Mesenchymal stem cell (in vitro differentiated cells and primary cell): ENCODE measurements at regions not wholly inside any gene's neighbourhood (a gene's known extent, or its start where the extent isn't known, plus 50 kb on each side); places are given as distances from the start of the nearest gene placed in this dataset.

Source experiments
- DNase-seq: peaks from one replicate; pipeline ENCODE4 v3.0.0-alpha.2; 2013
- H2AFZ ChIP-seq: one replicate; pipeline ENCODE4 v1.6.1; 2013; ENCODE audit warnings: low read depth, mild to moderate bottlenecking, control low read depth, inconsistent platforms, low read length, moderate library complexity
- H2AK5ac ChIP-seq: 2 replicates; pipeline ENCODE4 v1.6.1; 2013; ENCODE audit warnings: low read length, moderate library complexity, mild to moderate bottlenecking, inconsistent platforms; ENCODE audit not compliant: severe bottlenecking
- H2BK120ac ChIP-seq: one replicate; pipeline ENCODE4 v1.6.1; 2013; ENCODE audit warnings: low read depth, mild to moderate bottlenecking, inconsistent platforms, low read length, moderate library complexity
- H2BK12ac ChIP-seq, 2 experiments: one replicate each; pipeline ENCODE4 v1.6.1; 2013; ENCODE audit warnings: inconsistent platforms in 2 of 2, low read length in 2 of 2, mild to moderate bottlenecking in 2 of 2, moderate library complexity in 2 of 2, control low read depth in 1 of 2
- H2BK15ac ChIP-seq: one replicate; pipeline ENCODE4 v1.6.1; 2013; ENCODE audit warnings: mild to moderate bottlenecking, low read depth, inconsistent platforms; ENCODE audit not compliant: poor library complexity, severe bottlenecking
- H2BK5ac ChIP-seq: 2 replicates; pipeline ENCODE4 v1.6.1; 2013; ENCODE audit warnings: low read depth, mild to moderate bottlenecking, low read length, control low read depth, inconsistent platforms; ENCODE audit not compliant: poor library complexity, severe bottlenecking
- H3K14ac ChIP-seq, 2 experiments: one replicate each; pipeline ENCODE4 v1.6.1; 2013; ENCODE audit warnings: inconsistent platforms in 2 of 2, low read length in 2 of 2, control low read depth in 1 of 2, mild to moderate bottlenecking in 1 of 2, moderate library complexity in 1 of 2
- H3K18ac ChIP-seq, 2 experiments: one replicate each; pipeline ENCODE4 v1.6.1; 2013; ENCODE audit warnings: inconsistent platforms in 2 of 2, low read length in 2 of 2, control low read depth in 1 of 2, low read depth in 1 of 2, mild to moderate bottlenecking in 1 of 2
- H3K23ac ChIP-seq, 2 experiments: one replicate each; pipeline ENCODE4 v1.6.1; 2013; ENCODE audit warnings: inconsistent platforms in 2 of 2, low read length in 2 of 2, mild to moderate bottlenecking in 2 of 2, moderate library complexity in 2 of 2, control low read depth in 1 of 2
- H3K27ac ChIP-seq: 2 replicates; pipeline ENCODE4 v1.5.1; 2013; ENCODE audit warnings: mild to moderate bottlenecking, moderate library complexity, low read length, control low read depth, inconsistent platforms; ENCODE audit not compliant: poor library complexity, severe bottlenecking
- H3K27me3 ChIP-seq, 2 experiments: 2 replicates each; pipeline versions ENCODE4 v1.6.1 to v1.7.0; 2013; ENCODE audit warnings: low read length in 2 of 2, mild to moderate bottlenecking in 2 of 2, moderate library complexity in 2 of 2, control low read depth in 1 of 2, inconsistent platforms in 1 of 2; ENCODE audit not compliant: control insufficient read depth in 1 of 2, insufficient read depth in 1 of 2
- H3K36me3 ChIP-seq, 2 experiments: 2 replicates each; pipeline versions ENCODE4 v1.6.1 to v1.7.0; 2013; ENCODE audit warnings: low read length in 2 of 2, control low read depth in 1 of 2, inconsistent platforms in 1 of 2, low read depth in 1 of 2, mild to moderate bottlenecking in 1 of 2; ENCODE audit not compliant: insufficient read depth in 2 of 2, control insufficient read depth in 1 of 2
- H3K4ac ChIP-seq, 2 experiments: one replicate each; pipeline ENCODE4 v1.6.1; 2013; ENCODE audit warnings: inconsistent platforms in 2 of 2, low read length in 2 of 2, mild to moderate bottlenecking in 2 of 2, moderate library complexity in 2 of 2, control low read depth in 1 of 2, low read depth in 1 of 2
- H3K4me1 ChIP-seq: 2 replicates; pipeline ENCODE4 v1.6.1; 2013; ENCODE audit warnings: low read depth, low read length, control low read depth; ENCODE audit not compliant: control insufficient read depth, insufficient read depth
- H3K4me2 ChIP-seq: 2 replicates; pipeline ENCODE4 v1.6.1; 2013; ENCODE audit warnings: low read length, mild to moderate bottlenecking, inconsistent platforms; ENCODE audit not compliant: poor library complexity, severe bottlenecking
- H3K4me3 ChIP-seq, 2 experiments: 2 replicates each; pipeline versions ENCODE4 v1.5.1 to v1.7.0; 2013; ENCODE audit warnings: low read length in 2 of 2, mild to moderate bottlenecking in 2 of 2, control low read depth in 1 of 2, low read depth in 1 of 2; ENCODE audit not compliant: insufficient read depth in 1 of 2
- H3K79me1 ChIP-seq: replicated peaks from 2 replicates; pipeline ENCODE4 v1.6.1; 2013; ENCODE audit warnings: mild to moderate bottlenecking, control low read depth, low read length, inconsistent platforms; ENCODE audit not compliant: poor library complexity, severe bottlenecking
- H3K9ac ChIP-seq: 2 replicates; pipeline ENCODE4 v1.7.0; 2013; ENCODE audit warnings: mild to moderate bottlenecking, low read length, moderate library complexity
- H3K9me3 ChIP-seq: 2 replicates; pipeline ENCODE4 v1.7.0; 2013; ENCODE audit warnings: mild to moderate bottlenecking, low read length; ENCODE audit not compliant: control insufficient read depth
- H4K8ac ChIP-seq: one replicate; pipeline ENCODE4 v1.6.1; 2013; ENCODE audit warnings: inconsistent platforms, mild to moderate bottlenecking, low read length, moderate library complexity
- H4K91ac ChIP-seq: one replicate; pipeline ENCODE4 v1.6.1; 2013; ENCODE audit warnings: mild to moderate bottlenecking, low read length, inconsistent platforms
- WGBS: methylation state at CpG from one replicate; pipeline ENCODE4 v1.1.7; 2013; ENCODE audit warnings: mixed read lengths; 5-methylcytosine and 5-hydroxymethylcytosine counted together

DNA sequence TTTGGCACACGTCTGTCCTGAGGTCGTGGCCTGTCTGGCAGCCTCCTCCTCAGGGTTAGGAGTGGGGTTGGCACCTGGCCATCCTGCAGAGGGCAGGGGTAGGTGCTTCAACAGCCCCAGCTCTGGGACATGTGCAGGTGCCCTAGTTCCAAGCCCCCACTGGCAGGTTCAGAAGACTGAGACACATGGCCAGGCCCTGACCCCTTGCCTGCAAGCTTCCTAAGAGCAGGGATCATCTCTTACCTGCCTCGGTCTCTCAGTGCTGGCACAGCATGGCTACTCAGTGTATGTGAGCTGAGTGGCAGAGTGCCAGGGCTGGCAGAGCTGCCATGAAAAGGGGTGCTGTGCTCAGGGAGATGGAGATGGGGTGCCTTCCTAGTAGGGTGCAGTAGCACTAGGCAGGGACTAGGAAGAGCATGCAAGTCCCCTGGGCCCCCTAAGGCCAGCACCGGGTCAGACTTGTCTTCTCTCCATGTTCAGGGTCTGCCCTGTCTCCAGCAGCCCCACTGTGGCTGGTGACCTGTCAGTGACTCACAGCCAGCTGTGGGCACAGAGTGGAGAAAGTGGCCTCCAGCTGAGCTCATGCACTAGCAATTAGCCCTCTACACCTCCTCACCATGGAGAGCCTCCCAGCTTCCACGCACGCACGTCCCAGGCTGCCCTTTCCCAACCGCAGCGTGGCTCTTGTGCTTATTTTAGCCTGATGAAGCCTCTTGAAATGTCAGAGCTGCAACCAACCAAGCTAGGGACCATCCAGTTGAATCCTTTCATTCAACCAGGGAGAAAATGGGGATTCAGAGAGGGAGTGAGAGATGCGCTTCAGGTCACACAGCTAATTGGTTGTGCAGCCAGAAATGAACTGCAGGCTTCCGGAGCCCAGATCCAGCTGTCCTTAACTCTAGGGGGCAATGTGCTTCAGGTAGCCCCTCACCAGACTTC lies 116.6 kb downstream of the MRPL14 start:
- 29% methylated on average over 9 of the region's 11 CpGs for WGBS
- Histone ChIP-seq H3K4ac (peak overlapping the region; percentile 38 to 65), H3K27ac (peak overlapping the region; percentile 75), H2AFZ (no peak overlapping the region), H2BK5ac (no peak overlapping the region), H3K23ac (no peak overlapping the region), H3K79me1 (no peaks in the 10 kb centered on the region), H3K4me3 (peak overlapping the region in 1 of 2 experiments; percentile 42), H2BK12ac (peak overlapping the region; percentile 60 to 73), H3K36me3 (no peaks in the 10 kb centered on the region), H3K9ac (peak overlapping the region; percentile 81), H3K9me3 (peaks cover 24% of the 10 kb centered on the region), H2BK120ac (no peak overlapping the region), H3K27me3 (no peaks in the 10 kb centered on the region), H4K91ac (peak overlapping the region; percentile 48), H2BK15ac (no peak overlapping the region), H3K4me1 (peaks cover 39% of the 10 kb centered on the region), H4K8ac (peak overlapping the region; percentile 19), H2AK5ac (peak overlapping the region; percentile 89), H3K4me2 (no peak overlapping the region), H3K14ac (peak overlapping the region in 1 of 2 experiments; percentile 35), H3K18ac (peak overlapping the region; percentile 65 to 82)
- DNase-seq: peak; percentile 100

DNA sequence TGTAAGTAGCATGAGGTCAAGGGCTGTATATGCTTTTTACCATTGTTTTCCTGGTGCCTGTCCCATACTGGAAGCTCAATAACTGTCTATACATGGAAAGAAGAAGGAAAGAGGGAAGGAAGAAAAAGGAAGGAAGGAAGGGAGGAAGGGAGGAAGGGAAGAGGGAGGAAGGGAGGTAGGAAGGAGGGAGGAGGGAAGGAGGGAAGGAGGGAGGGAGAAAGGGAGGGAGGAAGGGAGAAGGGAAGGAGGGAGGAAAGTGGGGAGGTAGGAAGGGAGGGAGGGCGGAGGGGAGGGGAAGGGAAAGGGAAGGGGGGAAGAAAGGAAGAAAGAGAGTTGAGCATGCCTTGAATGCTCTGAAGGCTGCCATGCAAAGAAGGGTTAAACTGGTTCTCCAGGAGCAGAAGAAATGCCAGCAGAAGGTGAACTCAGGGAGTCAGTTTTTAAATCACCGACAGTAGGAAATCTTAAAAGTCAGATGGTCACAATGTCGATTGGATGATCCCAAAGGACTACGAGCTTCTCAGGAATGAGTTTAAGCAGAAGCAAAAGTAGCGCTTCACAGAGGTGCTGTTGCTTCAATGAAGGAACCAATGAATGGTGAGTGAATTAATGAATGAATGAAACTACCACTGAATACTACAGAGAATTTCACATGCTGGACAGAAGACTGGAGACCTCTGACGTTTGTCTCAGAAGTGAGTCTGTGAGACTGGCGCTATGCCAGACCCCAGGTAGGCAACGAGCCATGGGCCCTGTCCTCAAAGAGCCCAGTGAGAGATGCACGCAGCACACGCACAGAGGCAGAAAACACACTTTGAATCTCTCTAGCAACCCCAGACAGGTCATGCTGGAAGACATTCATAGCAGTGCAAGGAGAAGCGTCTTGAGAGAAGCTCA lies 117.6 kb downstream of the MRPL14 start:
- H3K23ac ChIP-seq: no peak overlapping the region
- H4K8ac ChIP-seq: no peak overlapping the region
- peaks cover 24% of the 10 kb centered on the region for H3K9me3 ChIP-seq
- no peaks in the 10 kb centered on the region for H3K36me3 ChIP-seq
- H3K4ac ChIP-seq: peak overlapping the region in 1 of 2 experiments; percentile 56
- H3K79me1 ChIP-seq: no peaks in the 10 kb centered on the region
- H3K4me2 ChIP-seq: no peak overlapping the region
- H3K9ac ChIP-seq: peak overlapping the region; percentile 39
- H3K27me3 ChIP-seq: no peaks in the 10 kb centered on the region
- 87% methylated on average over 11 of the region's 11 CpGs for WGBS
- H3K14ac ChIP-seq: no peak overlapping the region
- peak overlapping the region; percentile 7 to 73 for H2BK12ac ChIP-seq
- peak; percentile 20 for DNase-seq
- H2BK15ac ChIP-seq: no peak overlapping the region
- H2BK5ac ChIP-seq: no peak overlapping the region
- no peak overlapping the region for H3K4me3 ChIP-seq
- peak overlapping the region; percentile 89 for H2AK5ac ChIP-seq
- peaks cover 49% of the 10 kb centered on the region for H3K4me1 ChIP-seq
- no peak overlapping the region for H2BK120ac ChIP-seq
- peak overlapping the region; percentile 7 for H3K27ac ChIP-seq
- peak overlapping the region; percentile 48 for H4K91ac ChIP-seq
- H2AFZ ChIP-seq: no peak overlapping the region
- H3K18ac ChIP-seq: peak overlapping the region; percentile 17 to 79

DNA sequence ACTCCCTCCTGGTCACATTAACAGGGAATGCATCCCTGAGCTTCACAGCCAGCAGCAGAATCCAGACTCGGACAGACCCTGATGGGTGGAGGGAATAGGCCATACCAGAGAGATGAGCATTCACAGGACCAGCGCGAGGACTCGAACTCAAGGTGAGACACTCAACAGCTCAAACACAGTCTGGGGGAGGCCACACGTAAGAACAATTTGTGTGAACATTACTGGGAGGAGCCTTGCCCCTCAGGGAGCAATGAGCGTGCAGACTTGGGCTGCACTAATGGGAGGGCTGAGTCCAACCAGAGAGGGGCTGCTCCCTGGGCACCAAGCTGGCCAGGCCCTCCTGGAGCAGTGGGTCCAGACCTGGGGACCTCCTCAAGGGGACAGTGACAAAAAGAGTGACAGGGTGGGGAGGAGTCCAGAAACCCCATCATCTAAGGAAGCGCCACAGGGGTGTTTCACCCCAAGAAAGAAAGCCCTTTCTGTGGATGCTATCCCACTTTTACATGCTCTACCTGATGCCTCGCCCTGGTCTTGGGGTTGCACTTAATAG lies 118.4 kb downstream of the MRPL14 start:
- no peak overlapping the region for H3K4me3 ChIP-seq
- peaks cover 17% of the 10 kb centered on the region for H3K9me3 ChIP-seq
- H2BK120ac ChIP-seq: no peak overlapping the region
- no peak overlapping the region for H3K4me2 ChIP-seq
- H3K27me3 ChIP-seq: no peaks in the 10 kb centered on the region
- no peak overlapping the region for H2AFZ ChIP-seq
- no peak overlapping the region for H3K27ac ChIP-seq
- no peak overlapping the region for H2BK15ac ChIP-seq
- peak overlapping the region; percentile 6 for H2AK5ac ChIP-seq
- no peak overlapping the region for H3K14ac ChIP-seq
- no peak overlapping the region for H2BK5ac ChIP-seq
- DNase-seq: no peak
- H4K8ac ChIP-seq: no peak overlapping the region
- WGBS: 84% methylated on average over 8 of the region's 8 CpGs
- peak overlapping the region; percentile 3 for H2BK12ac ChIP-seq
- H3K9ac ChIP-seq: no peak overlapping the region
- H3K36me3 ChIP-seq: no peaks in the 10 kb centered on the region
- H3K23ac ChIP-seq: no peak overlapping the region
- H3K4ac ChIP-seq: peak overlapping the region in 1 of 2 experiments; percentile 20
- no peaks in the 10 kb centered on the region for H3K79me1 ChIP-seq
- H3K18ac ChIP-seq: no peak overlapping the region
- peak overlapping the region; percentile 72 for H4K91ac ChIP-seq
- H3K4me1 ChIP-seq: peaks cover 55% of the 10 kb centered on the region
